Activated T-cell treated with anti-CD3 and anti-CD28 coated beads, Interleukin-2, amount 50 U/mL, for 24 hours (primary cell): ENCODE measurements at regions not wholly inside any gene's neighbourhood (a gene's known extent, or its start where the extent isn't known, plus 50 kb on each side); places are given as distances from the start of the nearest gene placed in this dataset.
A peak's percentile ranks its signal among the peaks of the same experiment; 100 is the strongest.

Source experiments
- DNase-seq: peaks from one replicate; pipeline ENCODE4 v3.0.0-alpha.2; 2020
- H3K27ac Mint-ChIP-seq: 2 replicates; pipeline ENCODE4 v1.8.0; 2020; ENCODE audit warnings: mild to moderate bottlenecking, mixed read lengths
- H3K27me3 Mint-ChIP-seq: 2 replicates; pipeline ENCODE4 v1.8.0; 2020; ENCODE audit warnings: mixed read lengths
- H3K36me3 Mint-ChIP-seq: 2 replicates; pipeline ENCODE4 v1.8.0; 2020; ENCODE audit warnings: low read depth, mixed read lengths
- H3K4me1 Mint-ChIP-seq: 2 replicates; pipeline ENCODE4 v1.8.0; 2020; ENCODE audit warnings: low read depth, mixed read lengths
- H3K4me3 Mint-ChIP-seq: 2 replicates; pipeline ENCODE4 v1.8.0; 2020; ENCODE audit warnings: mild to moderate bottlenecking, moderate library complexity, mixed read lengths
- H3K9me3 Mint-ChIP-seq: 2 replicates; pipeline ENCODE4 v1.8.0; 2020; ENCODE audit warnings: mixed read lengths

DNA sequence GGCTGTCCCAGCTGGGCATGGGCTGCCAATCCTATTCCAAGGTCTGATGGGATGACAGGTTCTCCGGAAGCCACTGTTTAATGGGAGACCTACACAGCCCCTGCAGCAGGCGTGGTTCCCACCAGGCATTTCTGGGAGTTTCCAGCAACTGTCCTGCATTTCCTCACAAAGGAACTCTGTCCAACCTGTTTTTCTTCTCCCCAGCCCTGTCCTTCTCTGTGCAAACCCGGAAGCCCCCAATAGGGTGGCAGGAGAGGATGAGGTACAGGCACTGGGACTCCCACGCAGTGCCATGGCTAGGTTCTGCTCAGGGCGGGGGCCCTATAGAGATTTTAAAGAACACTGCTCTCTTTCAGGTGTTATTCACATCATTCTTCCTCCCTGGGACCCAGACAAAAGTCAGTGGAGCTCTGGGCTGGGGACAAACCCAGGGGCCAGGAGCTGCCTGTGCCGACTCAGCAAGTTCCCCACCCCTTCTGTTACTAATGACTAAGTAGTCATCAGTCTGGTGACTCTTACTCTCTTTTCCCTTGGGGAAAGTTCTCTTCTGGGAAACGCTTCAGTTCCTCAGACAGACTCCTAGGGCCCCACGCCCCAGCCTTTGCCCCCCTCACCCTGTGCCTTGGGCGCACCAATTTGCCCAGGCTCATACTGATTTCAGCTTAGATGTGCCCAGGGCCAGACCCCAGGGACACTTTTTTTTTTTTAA is 97.7 kb downstream of the CD47 start:
- Mint-ChIP-seq H3K27me3 (no peaks in the 10 kb centered on the region), H3K9me3 (no peaks in the 10 kb centered on the region), H3K4me1 (peaks cover 18% of the 10 kb centered on the region), H3K27ac (no peak overlapping the region), H3K4me3 (no peak overlapping the region), H3K36me3 (no peaks in the 10 kb centered on the region)
- no peak for DNase-seq

DNA sequence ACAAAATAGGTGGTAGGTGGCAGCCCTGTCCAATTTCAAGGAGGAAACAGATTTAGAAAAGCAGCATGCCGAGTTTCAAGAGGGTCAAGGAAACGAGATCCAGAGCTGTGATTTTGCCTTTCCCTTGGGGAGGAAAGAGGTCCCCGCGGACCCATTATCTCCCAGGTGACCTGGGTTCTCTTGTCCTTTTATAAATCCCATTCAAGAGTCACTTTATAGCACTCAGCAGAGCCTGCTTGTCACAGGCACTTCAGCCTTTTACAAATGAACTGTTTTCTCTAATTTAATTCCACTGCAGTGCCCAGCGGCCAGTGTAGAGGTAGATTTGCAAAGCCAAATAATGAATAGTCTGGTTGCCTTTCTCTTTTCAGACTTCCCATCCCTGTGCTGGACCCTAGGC is 99.9 kb downstream of the CD47 start:
- H3K4me3 Mint-ChIP-seq: no peak overlapping the region
- DNase-seq: no peak
- H3K9me3 Mint-ChIP-seq: no peaks in the 10 kb centered on the region
- H3K27me3 Mint-ChIP-seq: no peaks in the 10 kb centered on the region
- peaks cover 33% of the 10 kb centered on the region for H3K4me1 Mint-ChIP-seq
- no peaks in the 10 kb centered on the region for H3K36me3 Mint-ChIP-seq
- no peak overlapping the region for H3K27ac Mint-ChIP-seq

DNA sequence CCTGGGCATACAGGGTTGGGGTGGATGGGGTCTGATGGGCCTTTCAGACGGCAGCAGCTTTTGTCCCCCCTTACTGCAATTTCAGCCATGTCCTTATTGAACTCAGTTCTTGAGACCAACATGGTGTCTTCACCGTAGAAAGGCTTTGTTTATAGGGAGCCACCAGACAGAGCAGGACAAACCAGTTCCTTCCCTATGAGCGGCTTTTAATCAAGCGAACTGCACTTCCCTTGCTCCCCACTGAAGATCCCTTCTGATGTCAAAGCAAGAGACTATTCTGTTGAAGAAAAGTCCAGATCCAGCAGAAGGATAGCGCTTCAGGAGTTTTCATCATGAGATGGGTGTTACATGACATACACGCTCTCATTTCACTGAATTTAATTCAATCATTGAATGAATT is 100.4 kb downstream of the CD47 start:
- no peaks in the 10 kb centered on the region for H3K36me3 Mint-ChIP-seq
- no peaks in the 10 kb centered on the region for H3K27me3 Mint-ChIP-seq
- DNase-seq: no peak
- no peak overlapping the region for H3K27ac Mint-ChIP-seq
- no peak overlapping the region for H3K4me3 Mint-ChIP-seq
- peaks cover 38% of the 10 kb centered on the region for H3K4me1 Mint-ChIP-seq
- no peaks in the 10 kb centered on the region for H3K9me3 Mint-ChIP-seq

DNA sequence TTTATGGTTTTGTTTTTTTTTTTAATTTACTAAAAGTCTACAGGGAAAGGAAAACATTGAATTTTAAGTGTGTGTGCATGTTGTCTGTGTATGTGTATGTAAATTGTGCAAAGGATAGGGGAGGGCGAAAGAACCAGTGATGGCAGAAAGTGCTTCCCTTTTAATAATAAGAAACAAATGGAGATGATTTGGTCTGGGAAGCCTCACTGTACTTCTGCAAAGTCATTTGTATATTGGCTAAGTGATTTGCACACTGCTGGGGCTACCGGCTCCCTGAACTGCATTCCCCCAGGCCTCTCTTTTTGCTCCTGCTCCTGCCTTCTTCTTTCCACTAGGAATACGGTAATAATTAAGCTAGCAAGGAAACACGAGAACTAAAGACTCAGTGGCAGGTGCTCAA is 101.2 kb downstream of the CD47 start:
- Mint-ChIP-seq H3K27ac (no peak overlapping the region), H3K36me3 (no peaks in the 10 kb centered on the region), H3K9me3 (no peaks in the 10 kb centered on the region), H3K4me3 (no peak overlapping the region), H3K4me1 (peaks cover 41% of the 10 kb centered on the region), H3K27me3 (no peaks in the 10 kb centered on the region)
- no peak for DNase-seq

DNA sequence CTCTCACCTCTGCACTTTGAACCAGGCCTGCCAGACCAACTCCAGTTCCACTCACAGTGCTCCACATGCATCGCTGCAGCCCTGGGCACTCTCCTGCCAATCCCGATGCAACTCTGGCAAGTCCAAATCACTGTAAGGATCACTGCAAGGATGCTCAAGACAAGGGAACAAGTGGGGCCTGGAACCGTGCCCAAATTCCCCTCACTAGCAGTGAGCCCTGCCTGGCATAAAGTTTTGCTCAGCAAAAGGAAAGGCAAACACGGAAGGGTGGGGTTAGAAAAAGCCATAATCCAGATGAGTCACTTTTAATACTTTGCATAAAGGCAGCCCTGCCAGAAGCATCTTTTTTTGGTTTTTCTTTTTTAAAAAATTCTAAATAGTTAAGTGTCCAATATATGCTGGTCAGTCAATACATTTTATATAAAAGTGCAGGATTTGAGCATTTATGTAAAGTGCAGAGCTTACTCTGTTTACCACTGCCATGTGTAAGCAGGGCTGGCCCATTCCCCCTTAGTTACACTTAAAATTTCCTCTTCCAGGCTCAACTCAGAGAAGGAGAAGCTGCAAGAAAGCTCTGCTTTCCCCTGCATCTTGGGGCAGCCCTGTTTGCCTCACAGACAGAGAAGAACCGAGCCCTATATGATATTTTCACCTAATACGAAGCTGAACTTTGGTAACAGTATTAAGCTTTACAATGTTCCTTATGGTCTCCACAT is 102.2 kb downstream of the CD47 start:
- Mint-ChIP-seq H3K4me1 (peaks cover 36% of the 10 kb centered on the region), H3K27ac (peak overlapping the region; percentile 8), H3K27me3 (no peaks in the 10 kb centered on the region), H3K4me3 (no peak overlapping the region), H3K9me3 (no peaks in the 10 kb centered on the region), H3K36me3 (no peaks in the 10 kb centered on the region)
- no peak for DNase-seq

DNA sequence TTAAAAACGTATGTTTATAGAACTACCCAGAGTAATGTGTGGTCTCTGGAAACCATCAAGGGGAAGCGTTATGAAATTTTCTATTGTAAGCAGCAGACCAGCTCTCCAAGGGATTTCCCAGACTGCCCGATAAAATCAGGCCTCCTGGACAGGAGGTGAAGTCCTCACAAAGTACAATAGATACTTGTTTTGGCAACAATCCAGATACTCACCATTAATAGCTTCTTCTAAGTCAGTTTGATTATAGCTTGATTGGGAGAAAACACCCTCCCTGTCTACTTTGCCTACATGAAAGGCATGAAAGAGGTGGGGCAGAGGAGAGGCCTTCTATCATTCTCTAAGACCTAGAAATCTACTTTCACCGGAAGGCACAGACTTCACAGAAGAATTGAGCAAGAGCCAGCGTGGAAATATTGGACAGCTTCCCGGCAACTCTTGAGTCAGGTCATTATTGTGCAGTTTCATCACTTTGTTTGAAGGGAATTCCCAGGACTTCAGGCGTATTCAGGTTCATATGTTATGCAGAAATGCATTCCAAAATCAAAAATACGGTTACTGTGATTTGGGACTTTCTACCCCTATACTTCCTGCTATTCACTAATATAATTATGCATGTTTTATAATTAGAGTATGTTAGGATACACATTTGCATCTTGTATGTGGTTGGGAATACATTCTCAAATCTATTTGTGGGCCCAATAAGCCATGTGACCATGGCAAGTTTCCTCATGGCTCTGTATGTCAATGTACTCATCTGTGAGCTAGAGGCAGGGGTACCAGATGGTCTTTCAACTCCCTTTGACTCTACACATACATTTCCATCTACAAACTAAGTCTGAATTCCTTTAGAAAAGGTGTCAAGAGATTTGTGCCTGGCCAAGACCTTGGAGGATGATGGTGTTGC is 103.5 kb downstream of the CD47 start:
- no peaks in the 10 kb centered on the region for H3K27me3 Mint-ChIP-seq
- no peak for DNase-seq
- H3K36me3 Mint-ChIP-seq: no peaks in the 10 kb centered on the region
- peaks cover 33% of the 10 kb centered on the region for H3K4me1 Mint-ChIP-seq
- H3K27ac Mint-ChIP-seq: no peak overlapping the region
- no peaks in the 10 kb centered on the region for H3K9me3 Mint-ChIP-seq
- H3K4me3 Mint-ChIP-seq: no peak overlapping the region

DNA sequence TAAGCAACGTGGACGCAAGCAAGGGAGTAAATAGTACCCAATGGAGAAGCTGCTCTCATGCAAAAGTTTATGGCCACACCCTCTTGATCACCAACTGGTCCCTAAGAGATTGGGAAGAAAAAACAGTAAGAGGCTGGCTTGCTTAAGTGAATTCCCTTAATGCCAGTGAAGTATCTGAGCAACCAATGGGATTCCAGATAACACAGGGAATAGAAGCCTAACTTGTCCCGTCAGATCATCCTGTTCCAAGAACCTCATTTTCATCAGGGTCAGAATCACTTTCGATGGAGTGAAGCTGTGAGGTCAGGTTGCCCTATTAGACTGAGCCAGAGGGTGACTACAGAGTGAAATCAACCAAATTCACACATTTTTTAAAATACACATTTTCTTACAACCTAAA is 104.3 kb downstream of the CD47 start:
- H3K4me3 Mint-ChIP-seq: no peak overlapping the region
- peaks cover 33% of the 10 kb centered on the region for H3K4me1 Mint-ChIP-seq
- no peak overlapping the region for H3K27ac Mint-ChIP-seq
- H3K27me3 Mint-ChIP-seq: no peaks in the 10 kb centered on the region
- DNase-seq: no peak
- H3K36me3 Mint-ChIP-seq: no peaks in the 10 kb centered on the region
- no peaks in the 10 kb centered on the region for H3K9me3 Mint-ChIP-seq

DNA sequence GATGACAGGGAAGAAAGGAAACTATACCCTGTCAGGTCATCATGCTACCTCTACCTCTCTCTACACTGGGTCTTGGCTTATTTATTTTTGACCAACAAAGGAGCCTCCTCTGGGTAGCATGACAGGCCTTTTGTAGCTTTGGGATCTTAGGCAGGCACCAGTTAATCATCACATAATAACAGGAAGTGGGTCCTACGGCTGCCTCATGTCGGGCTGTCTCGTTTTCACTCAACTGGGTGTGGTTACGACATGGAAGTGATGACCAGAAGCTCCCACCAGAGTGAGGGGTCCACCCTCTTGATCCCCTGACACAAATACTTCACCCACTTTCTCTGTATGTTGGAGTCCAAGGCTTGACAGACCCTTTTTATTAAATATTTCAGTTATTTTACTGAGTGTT is 105.3 kb downstream of the CD47 start:
- Mint-ChIP-seq H3K4me1 (peaks cover 35% of the 10 kb centered on the region), H3K36me3 (no peaks in the 10 kb centered on the region), H3K27me3 (no peaks in the 10 kb centered on the region), H3K27ac (peak overlapping the region; percentile 83), H3K9me3 (no peaks in the 10 kb centered on the region), H3K4me3 (peak overlapping the region; percentile 31)
- DNase-seq: no peak

DNA sequence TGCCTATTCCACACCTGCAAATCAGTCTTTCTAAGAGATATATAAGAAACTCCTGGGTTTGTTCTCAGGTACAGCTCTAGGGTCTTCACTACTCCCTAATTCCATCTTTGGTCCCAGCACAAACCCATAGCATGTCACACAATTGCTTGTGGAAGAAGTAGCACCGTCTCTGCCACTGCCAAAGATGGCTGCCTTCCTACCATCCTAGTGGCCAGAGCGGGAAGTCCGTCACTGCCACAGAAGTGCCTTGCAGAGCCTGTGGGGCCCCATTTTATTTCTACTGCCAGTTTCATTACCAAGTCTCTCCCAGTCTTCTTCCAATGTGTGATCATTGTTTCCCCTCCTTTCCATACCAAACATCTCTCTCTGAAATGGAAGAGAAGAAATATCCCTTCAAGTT is 107.6 kb downstream of the CD47 start:
- Mint-ChIP-seq H3K4me1 (peaks cover 47% of the 10 kb centered on the region), H3K27ac (no peak overlapping the region), H3K4me3 (no peak overlapping the region), H3K9me3 (no peaks in the 10 kb centered on the region), H3K27me3 (no peaks in the 10 kb centered on the region), H3K36me3 (no peaks in the 10 kb centered on the region)
- no peak for DNase-seq

DNA sequence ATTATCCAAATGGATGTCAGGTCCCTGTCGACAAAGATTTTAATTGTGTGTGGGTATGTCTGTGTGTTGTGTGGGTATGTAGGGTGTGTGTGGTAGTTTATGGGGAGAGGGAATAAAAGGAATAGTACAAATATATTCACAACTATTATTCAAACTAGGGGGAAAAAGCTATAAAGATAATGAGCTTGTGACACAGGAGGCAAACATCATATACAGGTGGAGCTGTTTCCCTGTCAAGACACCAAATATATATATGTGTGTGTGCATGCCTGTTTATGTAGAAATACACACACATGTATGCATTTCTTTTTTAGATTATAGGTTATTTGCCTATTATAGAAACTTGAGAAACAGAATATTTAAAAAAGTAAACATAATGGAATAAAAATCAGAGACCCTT is 108.7 kb downstream of the CD47 start:
- Mint-ChIP-seq H3K4me1 (peaks cover 53% of the 10 kb centered on the region), H3K27me3 (no peaks in the 10 kb centered on the region), H3K4me3 (no peak overlapping the region), H3K27ac (no peak overlapping the region), H3K36me3 (no peaks in the 10 kb centered on the region), H3K9me3 (no peaks in the 10 kb centered on the region)
- no peak for DNase-seq

DNA sequence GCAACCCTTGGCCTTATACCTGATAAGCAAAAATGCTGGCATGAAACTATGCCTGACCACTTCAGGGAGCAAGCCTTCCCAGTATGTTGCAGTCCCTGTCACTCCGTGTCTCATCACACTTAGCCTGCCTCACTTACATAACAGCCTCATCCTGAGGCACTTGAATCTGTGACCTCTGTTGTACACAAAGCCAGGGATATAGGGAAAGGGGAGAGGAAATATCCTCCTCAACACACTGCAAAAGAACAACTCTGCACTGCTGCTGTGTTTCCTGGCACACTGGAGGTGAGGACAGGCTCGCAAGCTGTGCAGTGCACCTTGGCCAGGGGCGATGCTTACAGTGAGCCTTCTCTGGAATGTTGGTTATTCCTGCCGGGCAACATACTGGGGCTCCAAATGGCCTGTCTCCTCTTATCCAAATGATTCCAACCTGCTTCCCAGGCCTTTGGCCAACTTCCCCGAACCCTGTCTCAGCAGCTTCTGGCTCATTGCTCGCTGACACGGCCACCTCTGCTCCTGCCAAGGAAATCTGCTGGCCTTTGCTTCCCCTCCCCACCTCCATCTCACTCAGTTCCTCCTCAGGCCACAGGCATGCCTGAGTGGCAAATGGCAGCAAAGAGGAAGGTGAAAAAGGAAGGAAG is 109.2 kb downstream of the CD47 start:
- peaks cover 53% of the 10 kb centered on the region for H3K4me1 Mint-ChIP-seq
- H3K36me3 Mint-ChIP-seq: no peaks in the 10 kb centered on the region
- no peaks in the 10 kb centered on the region for H3K27me3 Mint-ChIP-seq
- H3K4me3 Mint-ChIP-seq: no peak overlapping the region
- H3K27ac Mint-ChIP-seq: no peak overlapping the region
- no peak for DNase-seq
- H3K9me3 Mint-ChIP-seq: no peaks in the 10 kb centered on the region

DNA sequence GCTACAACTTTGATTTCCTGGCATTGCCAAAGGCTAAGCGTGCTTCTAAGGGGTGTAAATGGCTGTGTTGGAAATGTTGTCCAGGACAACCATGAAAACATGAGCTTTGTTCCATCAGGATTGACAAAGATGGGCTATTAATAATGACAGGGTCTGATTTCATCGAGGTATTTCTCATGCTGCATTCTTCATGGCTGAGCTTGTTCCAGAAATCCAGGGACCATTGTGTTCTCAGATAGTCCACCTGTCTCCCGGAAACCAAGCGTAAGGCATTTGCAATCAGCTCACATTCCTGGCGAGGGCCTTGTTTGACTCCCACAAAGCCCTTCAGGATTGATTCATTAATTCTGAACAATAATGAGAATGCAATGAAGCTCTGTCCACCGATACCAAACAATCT is 111.3 kb downstream of the CD47 start:
- Mint-ChIP-seq H3K27me3 (no peaks in the 10 kb centered on the region), H3K9me3 (no peaks in the 10 kb centered on the region), H3K36me3 (no peaks in the 10 kb centered on the region), H3K27ac (no peak overlapping the region), H3K4me3 (no peak overlapping the region), H3K4me1 (peaks cover 55% of the 10 kb centered on the region)
- DNase-seq: no peak

DNA sequence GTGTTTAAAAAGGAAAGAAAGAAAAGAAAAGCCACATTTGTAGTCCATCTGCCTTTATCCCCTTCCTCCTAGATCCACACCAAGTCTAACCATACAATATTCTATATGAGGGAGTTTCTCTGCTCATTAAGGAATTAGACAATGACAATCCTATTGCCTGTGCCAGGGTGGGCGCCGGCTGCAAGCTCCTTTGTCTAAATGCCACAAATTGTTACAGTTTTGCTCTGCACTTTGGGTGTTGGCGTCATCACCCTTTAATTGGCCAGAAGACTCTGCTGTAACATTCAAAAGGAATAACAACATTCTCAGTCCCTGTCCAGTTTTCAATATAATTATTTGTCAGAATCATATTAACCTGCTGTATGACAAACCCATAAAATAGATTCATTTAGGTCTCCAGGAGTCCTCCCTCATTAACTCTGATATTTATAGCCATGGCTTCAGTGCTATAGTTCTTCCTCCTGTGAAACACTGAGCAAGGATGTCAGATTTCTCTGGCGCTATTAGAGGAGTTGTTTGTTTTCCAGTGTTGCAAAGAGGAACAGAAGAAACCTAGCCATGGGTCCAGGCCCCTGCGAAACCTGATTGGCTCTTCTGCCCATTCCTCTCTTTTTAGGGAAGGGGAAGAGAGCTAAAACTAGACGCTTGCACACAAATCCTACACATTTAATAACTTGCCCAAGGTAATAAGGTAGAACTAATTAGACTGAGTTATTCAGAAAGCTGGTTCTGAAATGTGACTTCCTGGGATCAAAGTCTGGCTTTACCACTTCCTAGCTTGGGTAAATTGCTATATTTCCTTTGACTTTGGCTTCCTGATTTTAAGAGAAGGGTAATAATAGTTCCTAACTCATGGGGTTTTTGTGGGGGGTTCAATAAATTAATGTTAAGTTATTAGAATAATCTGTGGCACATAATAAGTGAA is 112.4 kb downstream of the CD47 start:
- Mint-ChIP-seq H3K4me3 (no peak overlapping the region), H3K4me1 (peaks cover 55% of the 10 kb centered on the region), H3K9me3 (no peaks in the 10 kb centered on the region), H3K27me3 (no peaks in the 10 kb centered on the region), H3K36me3 (no peaks in the 10 kb centered on the region), H3K27ac (peak overlapping the region; percentile 4)
- no peak for DNase-seq
